Liver (tissue), 8 donors: ENCODE measurements at regions not wholly inside any gene's neighbourhood (a gene's known extent, or its start where the extent isn't known, plus 50 kb on each side); places are given as distances from the start of the nearest gene placed in this dataset.

Experiments used
- DNase-seq: peaks from one replicate; pipeline ENCODE4 v3.0.0-alpha.2; 2017; ENCODE audit warnings: low spot score
- H3K27ac ChIP-seq, 2 donors: one replicate each; pipeline ENCODE4 v1.7.0; 2013; ENCODE audit warnings: inconsistent platforms in 2 of 2, low read length in 2 of 2, control low read depth in 1 of 2, low read depth in 1 of 2, mild to moderate bottlenecking in 1 of 2
- H3K27me3 ChIP-seq, 4 donors: one replicate each; pipeline versions ENCODE4 v1.6.1 to v1.7.0; 2013; ENCODE audit warnings: low read length in 3 of 4, inconsistent platforms in 1 of 4, mild to moderate bottlenecking in 1 of 4, moderate library complexity in 1 of 4; ENCODE audit not compliant: control insufficient read depth in 4 of 4, insufficient read depth in 4 of 4
- H3K36me3 ChIP-seq, 4 donors: one replicate each; pipeline versions ENCODE4 v1.6.1 to v1.7.0; 2013; ENCODE audit warnings: low read length in 3 of 4, mild to moderate bottlenecking in 3 of 4, low read depth in 1 of 4, moderate library complexity in 1 of 4; ENCODE audit not compliant: control insufficient read depth in 4 of 4, insufficient read depth in 3 of 4
- H3K4me1 ChIP-seq, 4 donors: one replicate each; pipeline versions ENCODE4 v1.6.1 to v1.7.0; 2013; ENCODE audit warnings: low read length in 3 of 4, mild to moderate bottlenecking in 3 of 4, moderate library complexity in 1 of 4; ENCODE audit not compliant: control insufficient read depth in 4 of 4, insufficient read depth in 4 of 4
- H3K4me3 ChIP-seq, 3 donors: one replicate each; pipeline versions ENCODE4 v1.6.1 to v1.7.0; 2013; ENCODE audit warnings: low read length in 3 of 3, control low read depth in 1 of 3, low read depth in 1 of 3, mild to moderate bottlenecking in 1 of 3
- H3K9ac ChIP-seq, 2 donors: one replicate each; pipeline ENCODE4 v1.7.0; 2013; ENCODE audit warnings: low read length in 2 of 2, mild to moderate bottlenecking in 2 of 2, moderate library complexity in 2 of 2, control low read depth in 1 of 2, low read depth in 1 of 2
- H3K9me3 ChIP-seq, 4 donors: one replicate each; pipeline versions ENCODE4 v1.6.1 to v1.7.0; 2013; ENCODE audit warnings: low read length in 3 of 4; ENCODE audit not compliant: control insufficient read depth in 4 of 4
- ATF3 ChIP-seq: IDR thresholded peaks from 2 replicates; pipeline ENCODE4 v1.6.1; 2016; ENCODE audit warnings: antibody characterized with exemption
- EGR1 ChIP-seq, 2 donors: IDR thresholded peaks; 2 replicates each; pipeline ENCODE4 v1.6.1; 2016 to 2018; ENCODE audit warnings: antibody characterized with exemption in 2 of 2, low read depth in 2 of 2
- FOXA1 ChIP-seq: IDR thresholded peaks from 2 replicates; pipeline ENCODE4 v1.6.1; 2016; ENCODE audit warnings: antibody characterized with exemption
- FOXA2 ChIP-seq: IDR thresholded peaks from 2 replicates; pipeline ENCODE4 v1.6.1; 2016; ENCODE audit warnings: antibody characterized with exemption
- GABPA ChIP-seq, 2 donors: IDR thresholded peaks in 1 of 2; conservative IDR thresholded peaks in 1 of 2; 2 replicates each; pipeline ENCODE4 v1.6.1; 2016; ENCODE audit warnings: antibody characterized with exemption in 2 of 2, mild to moderate bottlenecking in 1 of 2, moderate library complexity in 1 of 2
- HNF4A ChIP-seq, 2 donors: conservative IDR thresholded peaks; 2 replicates each; pipeline ENCODE4 v1.6.1; 2016; ENCODE audit warnings: antibody characterized with exemption in 2 of 2, mild to moderate bottlenecking in 2 of 2
- HNF4G ChIP-seq: IDR thresholded peaks from 2 replicates; pipeline ENCODE4 v1.6.1; 2016; ENCODE audit warnings: antibody characterized with exemption
- JUND ChIP-seq, 2 donors: IDR thresholded peaks; 2 replicates each; pipeline ENCODE4 v1.6.1; 2016; ENCODE audit warnings: antibody characterized with exemption in 2 of 2
- RAD21 ChIP-seq, 2 donors: IDR thresholded peaks; 2 replicates each; pipeline ENCODE4 v1.6.1; 2016; ENCODE audit warnings: antibody characterized with exemption in 2 of 2, mild to moderate bottlenecking in 2 of 2
- RXRA ChIP-seq, 2 donors: IDR thresholded peaks; 2 replicates each; pipeline ENCODE4 v1.6.1; 2017 to 2018; ENCODE audit warnings: antibody characterized with exemption in 2 of 2, mild to moderate bottlenecking in 1 of 2
- SP1 ChIP-seq: IDR thresholded peaks from 2 replicates; pipeline ENCODE4 v1.6.1; 2018; ENCODE audit warnings: antibody characterized with exemption, mild to moderate bottlenecking
- TAF1 ChIP-seq: conservative IDR thresholded peaks from 2 replicates; pipeline ENCODE4 v1.6.1; 2016; ENCODE audit warnings: antibody characterized with exemption, mild to moderate bottlenecking
- YY1 ChIP-seq: IDR thresholded peaks from 2 replicates; pipeline ENCODE4 v1.6.1; 2016; ENCODE audit warnings: antibody characterized with exemption, mild to moderate bottlenecking
- ZBTB33 ChIP-seq: IDR thresholded peaks from 2 replicates; pipeline ENCODE4 v1.6.1; 2016; ENCODE audit warnings: antibody characterized with exemption
- WGBS: extraction: QIAGEN DNeasy Blood & Tissue Kit; methylation state at CpG from one replicate; pipeline ENCODE4 v1.1.7; 2013; 5-methylcytosine and 5-hydroxymethylcytosine counted together
- TF ChIP-seq, protein P1 (sequence below): IDR thresholded peaks from 2 replicates; pipeline ENCODE4 v1.6.1; 2016; ENCODE audit warnings: antibody characterized with exemption, mild to moderate bottlenecking
- TF ChIP-seq, protein P2 (sequence below): IDR thresholded peaks from 2 replicates; pipeline ENCODE4 v1.6.1; 2016; ENCODE audit warnings: antibody characterized with exemption
- TF ChIP-seq, protein P3 (sequence below): fragments of 150-350 bp; IDR thresholded peaks from 2 replicates; pipeline ENCODE4 v1.5.1; 2017; ENCODE audit warnings: improper control_type of control experiment, low read depth, low read length; ENCODE audit not compliant: missing input control
- donor health status: healthy.
- donor health status: healthy.
- donor health status: healthy.
- donor health status: healthy.
- donor health status: healthy.

DNA sequence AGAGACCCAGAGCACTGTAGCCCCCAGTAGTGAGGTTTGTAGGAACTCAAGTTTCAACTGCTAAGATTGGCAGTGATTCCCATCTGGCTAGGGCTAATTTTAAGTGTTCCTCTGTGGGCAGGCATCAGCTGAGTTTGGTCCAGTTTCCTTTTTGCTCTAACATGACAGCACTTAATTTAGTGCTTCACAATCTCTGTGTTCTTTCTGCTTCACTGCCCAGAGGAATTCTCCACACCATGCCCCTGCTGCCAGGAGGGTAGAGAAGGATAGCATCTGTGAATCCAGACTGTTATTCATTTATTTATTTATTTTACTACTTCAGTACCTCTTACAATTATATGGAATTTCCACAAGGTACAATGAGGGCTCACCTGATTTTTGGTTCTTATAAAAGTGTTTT, 549.9 kb upstream of the FSIP2 start:
- Histone ChIP-seq H3K9ac (no peak overlapping the region), H3K36me3 (no peaks in the 10 kb centered on the region), H3K4me3 (no peak overlapping the region), H3K4me1 (no peaks in the 10 kb centered on the region), H3K27me3 (no peaks in the 10 kb centered on the region), H3K9me3 (no peaks in the 10 kb centered on the region), H3K27ac (no peak overlapping the region)
- DNase-seq: no peak
- no peak for TF ChIP-seq HNF4G
- no peak for TF ChIP-seq TAF1
- TF ChIP-seq HNF4A (conservative IDR thresholded peaks at IDR 0.05): no peak
- TF ChIP-seq JUND (IDR thresholded peaks at IDR 0.05): no peak
- no peak for TF ChIP-seq SP1
- TF ChIP-seq FOXA1: no peak
- TF ChIP-seq FOXA2: no peak

GRCh38 chr2:185201063-185201462, 537.5 kb upstream of the FSIP2 start:
- TF ChIP-seq ZBTB33 (no peak), TAF1 (no peak), HNF4G (no peak), RAD21 (IDR thresholded peaks at IDR 0.05) (no peak), YY1 (no peak), FOXA1 (no peak), GABPA (IDR thresholded peaks at IDR 0.05 in 1 of 2, conservative IDR thresholded peaks at IDR 0.05 in 1 of 2) (no peak), HNF4A (conservative IDR thresholded peaks at IDR 0.05) (no peak), ATF3 (no peak), SP1 (no peak), FOXA2 (no peak), EGR1 (IDR thresholded peaks at IDR 0.05; ENCODE audit: low read depth in 2 of 2) (no peak), RXRA (IDR thresholded peaks at IDR 0.05) (no peak), JUND (IDR thresholded peaks at IDR 0.05) (no peak)
- TF ChIP-seq, protein P1, sequence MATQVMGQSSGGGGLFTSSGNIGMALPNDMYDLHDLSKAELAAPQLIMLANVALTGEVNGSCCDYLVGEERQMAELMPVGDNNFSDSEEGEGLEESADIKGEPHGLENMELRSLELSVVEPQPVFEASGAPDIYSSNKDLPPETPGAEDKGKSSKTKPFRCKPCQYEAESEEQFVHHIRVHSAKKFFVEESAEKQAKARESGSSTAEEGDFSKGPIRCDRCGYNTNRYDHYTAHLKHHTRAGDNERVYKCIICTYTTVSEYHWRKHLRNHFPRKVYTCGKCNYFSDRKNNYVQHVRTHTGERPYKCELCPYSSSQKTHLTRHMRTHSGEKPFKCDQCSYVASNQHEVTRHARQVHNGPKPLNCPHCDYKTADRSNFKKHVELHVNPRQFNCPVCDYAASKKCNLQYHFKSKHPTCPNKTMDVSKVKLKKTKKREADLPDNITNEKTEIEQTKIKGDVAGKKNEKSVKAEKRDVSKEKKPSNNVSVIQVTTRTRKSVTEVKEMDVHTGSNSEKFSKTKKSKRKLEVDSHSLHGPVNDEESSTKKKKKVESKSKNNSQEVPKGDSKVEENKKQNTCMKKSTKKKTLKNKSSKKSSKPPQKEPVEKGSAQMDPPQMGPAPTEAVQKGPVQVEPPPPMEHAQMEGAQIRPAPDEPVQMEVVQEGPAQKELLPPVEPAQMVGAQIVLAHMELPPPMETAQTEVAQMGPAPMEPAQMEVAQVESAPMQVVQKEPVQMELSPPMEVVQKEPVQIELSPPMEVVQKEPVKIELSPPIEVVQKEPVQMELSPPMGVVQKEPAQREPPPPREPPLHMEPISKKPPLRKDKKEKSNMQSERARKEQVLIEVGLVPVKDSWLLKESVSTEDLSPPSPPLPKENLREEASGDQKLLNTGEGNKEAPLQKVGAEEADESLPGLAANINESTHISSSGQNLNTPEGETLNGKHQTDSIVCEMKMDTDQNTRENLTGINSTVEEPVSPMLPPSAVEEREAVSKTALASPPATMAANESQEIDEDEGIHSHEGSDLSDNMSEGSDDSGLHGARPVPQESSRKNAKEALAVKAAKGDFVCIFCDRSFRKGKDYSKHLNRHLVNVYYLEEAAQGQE: no peak
- TF ChIP-seq, protein P2, sequence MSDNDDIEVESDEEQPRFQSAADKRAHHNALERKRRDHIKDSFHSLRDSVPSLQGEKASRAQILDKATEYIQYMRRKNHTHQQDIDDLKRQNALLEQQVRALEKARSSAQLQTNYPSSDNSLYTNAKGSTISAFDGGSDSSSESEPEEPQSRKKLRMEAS: no peak
- TF ChIP-seq, protein P3, sequence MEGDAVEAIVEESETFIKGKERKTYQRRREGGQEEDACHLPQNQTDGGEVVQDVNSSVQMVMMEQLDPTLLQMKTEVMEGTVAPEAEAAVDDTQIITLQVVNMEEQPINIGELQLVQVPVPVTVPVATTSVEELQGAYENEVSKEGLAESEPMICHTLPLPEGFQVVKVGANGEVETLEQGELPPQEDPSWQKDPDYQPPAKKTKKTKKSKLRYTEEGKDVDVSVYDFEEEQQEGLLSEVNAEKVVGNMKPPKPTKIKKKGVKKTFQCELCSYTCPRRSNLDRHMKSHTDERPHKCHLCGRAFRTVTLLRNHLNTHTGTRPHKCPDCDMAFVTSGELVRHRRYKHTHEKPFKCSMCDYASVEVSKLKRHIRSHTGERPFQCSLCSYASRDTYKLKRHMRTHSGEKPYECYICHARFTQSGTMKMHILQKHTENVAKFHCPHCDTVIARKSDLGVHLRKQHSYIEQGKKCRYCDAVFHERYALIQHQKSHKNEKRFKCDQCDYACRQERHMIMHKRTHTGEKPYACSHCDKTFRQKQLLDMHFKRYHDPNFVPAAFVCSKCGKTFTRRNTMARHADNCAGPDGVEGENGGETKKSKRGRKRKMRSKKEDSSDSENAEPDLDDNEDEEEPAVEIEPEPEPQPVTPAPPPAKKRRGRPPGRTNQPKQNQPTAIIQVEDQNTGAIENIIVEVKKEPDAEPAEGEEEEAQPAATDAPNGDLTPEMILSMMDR: no peak
- no peaks in the 10 kb centered on the region for H3K36me3 ChIP-seq
- H3K9ac ChIP-seq: no peak overlapping the region
- no peak for DNase-seq
- H3K27ac ChIP-seq: no peak overlapping the region
- no peaks in the 10 kb centered on the region for H3K27me3 ChIP-seq
- no peak overlapping the region for H3K4me3 ChIP-seq
- WGBS: 58% methylated on average over 1 of the region's 1 CpG
- H3K4me1 ChIP-seq: no peaks in the 10 kb centered on the region
- no peaks in the 10 kb centered on the region for H3K9me3 ChIP-seq
